DND-41 (cell line): ENCODE measurements at regions not wholly inside any gene's neighbourhood (a gene's known extent, or its start where the extent isn't known, plus 50 kb on each side); places are given as distances from the start of the nearest gene placed in this dataset.

ENCODE experiments used
- ATAC-seq: fragments of 200-7000 bp; cut with Tn5 transposase; 3 replicates; pipeline ENCODE4 v1.9.1; 2021; ENCODE audit warnings: low read depth; ENCODE audit not compliant: insufficient read depth
- DNase-seq: peaks from one replicate; pipeline ENCODE4 v3.0.0-alpha.2; 2020
- H2AFZ ChIP-seq: 2 replicates; pipeline ENCODE4 v1.6.0; 2012; ENCODE audit warnings: low read depth, low read length
- H3K27ac ChIP-seq: 2 replicates; pipeline ENCODE4 v1.5.1; 2012; ENCODE audit warnings: low read length, inconsistent platforms
- H3K27me3 ChIP-seq: fragments of 200-600 bp; sonication (generic); 2 replicates; pipeline ENCODE4 v1.6.0; 2012; ENCODE audit warnings: low read length, mild to moderate bottlenecking, inconsistent platforms; ENCODE audit not compliant: insufficient read depth, poor library complexity
- H3K36me3 ChIP-seq: 2 replicates; pipeline ENCODE4 v1.5.1; 2012; ENCODE audit warnings: low read length, inconsistent platforms; ENCODE audit not compliant: insufficient read depth
- H3K4me1 ChIP-seq: 2 replicates; pipeline ENCODE4 v1.5.1; 2012; ENCODE audit warnings: mild to moderate bottlenecking, low read length; ENCODE audit not compliant: insufficient read depth
- H3K4me2 ChIP-seq: 2 replicates; pipeline ENCODE4 v1.6.0; 2012; ENCODE audit warnings: mild to moderate bottlenecking, moderate library complexity, low read length, inconsistent platforms; ENCODE audit not compliant: insufficient read depth
- H3K4me3 ChIP-seq, 2 experiments: fragments of 200-600 bp in 1 of 2; shearing (Covaris generic) in 1 of 2; 2 replicates each; pipeline ENCODE4 v1.5.1; 2012 to 2016; ENCODE audit warnings: inconsistent platforms in 2 of 2, low read length in 2 of 2, mild to moderate bottlenecking in 2 of 2, low read depth in 1 of 2, moderate library complexity in 1 of 2
- H3K79me2 ChIP-seq: 2 replicates; pipeline ENCODE4 v1.6.0; 2012; ENCODE audit warnings: low read length, inconsistent platforms; ENCODE audit not compliant: insufficient read depth
- H3K9ac ChIP-seq: 2 replicates; pipeline ENCODE4 v1.6.0; 2012; ENCODE audit warnings: low read depth, mild to moderate bottlenecking, inconsistent platforms, low read length, moderate library complexity
- H3K9me3 ChIP-seq: 2 replicates; pipeline ENCODE4 v1.5.1; 2012; ENCODE audit warnings: low read length, moderate library complexity, mild to moderate bottlenecking, inconsistent platforms; ENCODE audit not compliant: insufficient read depth, severe bottlenecking
- H4K20me1 ChIP-seq: 2 replicates; pipeline ENCODE4 v1.6.0; 2012; ENCODE audit warnings: low read length; ENCODE audit not compliant: insufficient read depth
- EZH2 ChIP-seq: IDR thresholded peaks from 3 replicates; pipeline ENCODE4 v1.6.1; 2012; ENCODE audit warnings: borderline replicate concordance, low read depth, mild to moderate bottlenecking, moderate library complexity, low read length, inconsistent platforms; ENCODE audit not compliant: severe bottlenecking
- TF ChIP-seq, protein P1 (sequence below): IDR thresholded peaks from 2 replicates; pipeline ENCODE4 v1.5.1; 2012; ENCODE audit warnings: borderline replicate concordance, low read length, moderate library complexity, mild to moderate bottlenecking; ENCODE audit not compliant: poor library complexity, severe bottlenecking; ENCODE audit errors: extremely low read depth

- TF ChIP-seq EZH2 = no peak
- TF ChIP-seq, protein P1, sequence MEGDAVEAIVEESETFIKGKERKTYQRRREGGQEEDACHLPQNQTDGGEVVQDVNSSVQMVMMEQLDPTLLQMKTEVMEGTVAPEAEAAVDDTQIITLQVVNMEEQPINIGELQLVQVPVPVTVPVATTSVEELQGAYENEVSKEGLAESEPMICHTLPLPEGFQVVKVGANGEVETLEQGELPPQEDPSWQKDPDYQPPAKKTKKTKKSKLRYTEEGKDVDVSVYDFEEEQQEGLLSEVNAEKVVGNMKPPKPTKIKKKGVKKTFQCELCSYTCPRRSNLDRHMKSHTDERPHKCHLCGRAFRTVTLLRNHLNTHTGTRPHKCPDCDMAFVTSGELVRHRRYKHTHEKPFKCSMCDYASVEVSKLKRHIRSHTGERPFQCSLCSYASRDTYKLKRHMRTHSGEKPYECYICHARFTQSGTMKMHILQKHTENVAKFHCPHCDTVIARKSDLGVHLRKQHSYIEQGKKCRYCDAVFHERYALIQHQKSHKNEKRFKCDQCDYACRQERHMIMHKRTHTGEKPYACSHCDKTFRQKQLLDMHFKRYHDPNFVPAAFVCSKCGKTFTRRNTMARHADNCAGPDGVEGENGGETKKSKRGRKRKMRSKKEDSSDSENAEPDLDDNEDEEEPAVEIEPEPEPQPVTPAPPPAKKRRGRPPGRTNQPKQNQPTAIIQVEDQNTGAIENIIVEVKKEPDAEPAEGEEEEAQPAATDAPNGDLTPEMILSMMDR = no peak
- Histone ChIP-seq H3K36me3 (no peaks in the 10 kb centered on the region), H3K4me2 (no peak overlapping the region), H3K9ac (no peak overlapping the region), H2AFZ (no peak overlapping the region), H3K9me3 (no peaks in the 10 kb centered on the region), H3K27me3 (no peaks in the 10 kb centered on the region), H4K20me1 (no peaks in the 10 kb centered on the region), H3K4me1 (no peaks in the 10 kb centered on the region), H3K79me2 (no peaks in the 10 kb centered on the region), H3K4me3 (no peak overlapping the region), H3K27ac (no peak overlapping the region)
- no peak for DNase-seq
- no peak for ATAC-seq
Observed at GRCh38 chr3:19644405-19644804, 289.6 kb downstream of the EFHB start.

DNA sequence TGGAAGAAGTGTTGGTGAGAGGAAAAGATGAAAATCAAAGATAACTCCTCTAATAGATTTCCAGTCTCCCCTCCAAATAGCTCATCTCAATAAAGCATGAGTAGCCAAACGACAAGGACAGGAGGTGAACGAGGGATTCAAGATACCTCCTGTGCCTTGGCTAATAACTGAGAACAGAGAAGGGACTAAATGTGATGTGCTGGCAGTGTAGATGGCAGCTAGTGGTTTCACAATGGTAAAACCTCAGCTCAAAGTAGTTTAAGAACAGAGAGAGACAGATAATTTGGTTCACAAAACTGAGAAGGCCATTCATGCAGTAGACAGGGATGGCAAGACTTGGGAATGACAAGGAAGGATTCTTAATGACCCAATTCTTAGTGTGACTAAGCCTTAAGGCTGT, 292.6 kb downstream of the EFHB start:
- H3K9me3 ChIP-seq = no peaks in the 10 kb centered on the region
- DNase-seq (no peak), ATAC-seq (no peak)
- H3K27me3 ChIP-seq = no peaks in the 10 kb centered on the region
- no peak overlapping the region for H2AFZ ChIP-seq
- H3K79me2 ChIP-seq = no peaks in the 10 kb centered on the region
- no peaks in the 10 kb centered on the region for H3K4me1 ChIP-seq
- no peaks in the 10 kb centered on the region for H3K36me3 ChIP-seq
- H3K9ac ChIP-seq = no peak overlapping the region
- no peak for TF ChIP-seq EZH2
- TF ChIP-seq, protein P1 = no peak
- H3K27ac ChIP-seq = no peak overlapping the region
- H4K20me1 ChIP-seq = no peaks in the 10 kb centered on the region
- H3K4me2 ChIP-seq = no peak overlapping the region
- no peak overlapping the region for H3K4me3 ChIP-seq

- Histone ChIP-seq H3K27me3 (no peaks in the 10 kb centered on the region), H3K9ac (no peak overlapping the region), H3K36me3 (no peaks in the 10 kb centered on the region), H3K9me3 (no peaks in the 10 kb centered on the region), H4K20me1 (no peaks in the 10 kb centered on the region), H3K4me2 (no peak overlapping the region), H3K4me1 (no peaks in the 10 kb centered on the region), H3K4me3 (no peak overlapping the region), H3K79me2 (no peaks in the 10 kb centered on the region), H2AFZ (no peak overlapping the region), H3K27ac (no peak overlapping the region)
- DNase-seq (no peak), ATAC-seq (no peak)
- no peak for TF ChIP-seq EZH2
- TF ChIP-seq, protein P1 = no peak
Observed at GRCh38 chr3:19632099-19633074, 301.6 kb downstream of the EFHB start.
